GM12891 (cell line): ENCODE measurements at regions not wholly inside any gene's neighbourhood (a gene's known extent, or its start where the extent isn't known, plus 50 kb on each side); places are given as distances from the start of the nearest gene placed in this dataset.

Experiments
- POLR2A ChIP-seq: IDR thresholded peaks from 2 replicates; pipeline ENCODE4 v1.6.1; 2011; ENCODE audit warnings: low read depth, low read length, control low read depth
- POLR2AphosphoS5 ChIP-seq: IDR thresholded peaks from 2 replicates; pipeline ENCODE4 v1.6.1; 2011; ENCODE audit warnings: low read depth, low read length, control low read depth
- TAF1 ChIP-seq: IDR thresholded peaks from 2 replicates; pipeline ENCODE4 v1.6.1; 2011; ENCODE audit warnings: low read depth, low read length, control low read depth

DNA sequence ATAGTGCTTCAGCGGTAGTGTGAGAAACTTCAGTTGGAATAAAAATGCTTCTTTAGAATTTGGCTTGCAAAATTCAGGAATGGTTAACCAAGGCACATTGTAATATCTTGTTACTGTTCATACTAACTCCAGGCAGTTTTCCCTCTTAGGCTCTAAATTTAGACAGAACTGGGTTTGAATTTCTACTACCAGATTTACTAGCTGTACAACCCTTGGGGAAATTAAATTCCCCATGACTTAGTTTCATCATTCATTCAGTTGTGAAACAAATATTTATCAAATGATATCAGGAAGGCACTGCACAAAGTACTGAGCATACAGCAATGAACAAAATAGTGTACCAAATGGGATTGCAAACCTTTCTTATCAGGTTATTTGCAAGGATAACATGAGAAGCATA, 135.0 kb upstream of the IL15 start:
- TF ChIP-seq POLR2A (no peak), POLR2AphosphoS5 (no peak), TAF1 (no peak)
